ENCODE measurements at regions not wholly inside any gene's neighbourhood (a gene's known extent, or its start where the extent isn't known, plus 50 kb on each side); places are given as distances from the start of the nearest gene placed in this dataset.

DNA sequence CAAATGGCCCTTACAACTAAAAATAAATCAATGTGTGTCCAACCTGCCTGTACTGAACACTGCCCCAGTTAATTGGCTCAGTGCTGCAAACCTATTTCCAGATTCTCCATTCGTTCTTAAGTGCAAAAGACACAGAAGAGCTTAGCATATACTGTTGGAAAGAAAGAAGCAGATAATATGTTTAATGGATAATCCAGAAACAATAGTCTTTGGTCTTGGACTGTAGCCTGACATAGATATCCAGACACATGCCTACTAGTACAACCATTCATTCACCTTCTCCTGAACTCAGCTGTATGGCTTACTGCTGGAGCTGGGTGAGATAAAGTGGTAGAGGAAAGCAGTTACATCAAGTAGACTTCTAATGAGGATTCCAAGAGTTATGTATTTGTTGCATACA lies 77.0 kb downstream of the LUZP4 start:
- TF ChIP-seq, protein P1, sequence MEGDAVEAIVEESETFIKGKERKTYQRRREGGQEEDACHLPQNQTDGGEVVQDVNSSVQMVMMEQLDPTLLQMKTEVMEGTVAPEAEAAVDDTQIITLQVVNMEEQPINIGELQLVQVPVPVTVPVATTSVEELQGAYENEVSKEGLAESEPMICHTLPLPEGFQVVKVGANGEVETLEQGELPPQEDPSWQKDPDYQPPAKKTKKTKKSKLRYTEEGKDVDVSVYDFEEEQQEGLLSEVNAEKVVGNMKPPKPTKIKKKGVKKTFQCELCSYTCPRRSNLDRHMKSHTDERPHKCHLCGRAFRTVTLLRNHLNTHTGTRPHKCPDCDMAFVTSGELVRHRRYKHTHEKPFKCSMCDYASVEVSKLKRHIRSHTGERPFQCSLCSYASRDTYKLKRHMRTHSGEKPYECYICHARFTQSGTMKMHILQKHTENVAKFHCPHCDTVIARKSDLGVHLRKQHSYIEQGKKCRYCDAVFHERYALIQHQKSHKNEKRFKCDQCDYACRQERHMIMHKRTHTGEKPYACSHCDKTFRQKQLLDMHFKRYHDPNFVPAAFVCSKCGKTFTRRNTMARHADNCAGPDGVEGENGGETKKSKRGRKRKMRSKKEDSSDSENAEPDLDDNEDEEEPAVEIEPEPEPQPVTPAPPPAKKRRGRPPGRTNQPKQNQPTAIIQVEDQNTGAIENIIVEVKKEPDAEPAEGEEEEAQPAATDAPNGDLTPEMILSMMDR (conservative IDR thresholded peaks at IDR 0.05; ENCODE audit: low read depth) = no peak
- CTCF ChIA-PET = no interaction called here
- no peak overlapping the region for H3K27ac ChIP-seq
- POLR2A ChIA-PET (ENCODE audit: low non-redundant PET) = no interaction called here
- no peak for DNase-seq (ENCODE audit: low spot score)

DNA sequence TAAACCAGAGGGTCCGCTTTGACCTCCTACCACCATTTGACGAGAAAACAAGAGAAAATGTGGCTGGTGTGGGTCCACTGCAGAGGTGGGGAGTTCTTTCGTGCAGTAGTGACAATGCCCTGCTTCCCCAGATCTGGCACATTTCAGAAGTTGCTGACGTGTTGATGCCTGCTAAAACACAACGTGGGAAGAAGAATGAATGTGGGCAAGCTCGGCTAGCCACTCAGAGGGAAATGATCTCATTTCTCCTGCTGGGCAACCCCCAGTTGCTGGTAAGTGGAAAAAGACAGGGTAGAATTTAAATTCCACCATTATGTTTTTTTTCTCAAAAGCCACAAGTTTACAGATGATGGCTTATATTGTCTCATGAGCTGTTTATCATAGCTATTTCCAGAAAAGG lies 77.9 kb downstream of the LUZP4 start:
- ChIA-PET CTCF (interaction anchor here (0.5 kb wide), 1 partner anchor 1168 kb away, joined by 3 read pairs; no protein-coding TSS in a partner anchor), POLR2A (ENCODE audit: low non-redundant PET) (no interaction called here)
- TF ChIP-seq, protein P1 (conservative IDR thresholded peaks at IDR 0.05; ENCODE audit: low read depth) = no peak
- no peak overlapping the region for H3K27ac ChIP-seq
- DNase-seq (ENCODE audit: low spot score) = peak; percentile 8

DNA sequence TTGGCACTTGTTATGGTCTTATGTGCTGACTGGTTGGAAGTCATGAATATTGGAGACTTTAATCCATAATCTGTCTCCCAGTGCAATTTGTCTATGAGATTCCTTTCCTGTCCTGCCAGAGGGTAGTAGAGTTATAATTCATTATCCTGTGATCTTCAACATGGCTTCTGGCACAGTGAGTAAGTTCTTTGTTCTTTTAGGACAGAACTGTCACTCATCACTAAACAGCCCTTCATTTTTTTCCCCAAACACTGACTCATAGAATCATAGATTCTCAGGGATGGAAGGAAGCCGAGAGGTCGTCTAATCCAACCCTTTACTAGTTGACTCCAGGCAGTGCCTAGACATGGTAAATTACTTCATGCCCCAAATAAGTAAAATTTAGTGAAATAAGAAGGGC lies 78.4 kb downstream of the LUZP4 start:
- TF ChIP-seq, protein P1 (conservative IDR thresholded peaks at IDR 0.05; ENCODE audit: low read depth) = no peak
- CTCF ChIA-PET = interaction anchor here (0.5 to 0.7 kb wide), 2 partner anchors 27 to 1167 kb away, joined by 3 to 5 read pairs; no protein-coding TSS in a partner anchor
- no peak overlapping the region for H3K27ac ChIP-seq
- POLR2A ChIA-PET (ENCODE audit: low non-redundant PET) = no interaction called here
- no peak for DNase-seq (ENCODE audit: low spot score)

DNA sequence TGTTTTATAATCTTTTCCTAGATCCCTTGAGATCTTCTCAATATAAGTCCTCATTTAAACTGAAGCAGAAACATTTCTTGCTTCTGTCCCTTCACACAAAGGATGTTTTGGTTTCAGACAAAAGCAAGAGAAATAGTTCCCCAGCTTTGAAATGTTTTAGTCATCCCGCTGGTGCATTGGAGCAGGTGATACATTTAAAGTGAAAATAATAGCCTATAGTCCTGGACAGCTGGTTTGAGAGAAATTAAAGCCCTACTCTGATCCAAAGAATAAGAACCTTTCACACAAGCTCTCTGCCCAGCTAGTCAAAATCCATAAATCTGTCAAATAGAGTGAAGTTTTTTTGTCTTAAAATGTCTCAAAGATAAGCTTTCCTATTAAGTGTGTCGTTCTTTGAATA lies 79.4 kb downstream of the LUZP4 start:
- CTCF ChIA-PET = interaction anchor here (0.6 to 0.7 kb wide), 2 partner anchors 26 to 701 kb away, joined by 5 read pairs; no protein-coding TSS in a partner anchor
- POLR2A ChIA-PET (ENCODE audit: low non-redundant PET) = no interaction called here
- TF ChIP-seq, protein P1 (conservative IDR thresholded peaks at IDR 0.05; ENCODE audit: low read depth) = no peak
- H3K27ac ChIP-seq = no peak overlapping the region
- no peak for DNase-seq (ENCODE audit: low spot score)

DNA sequence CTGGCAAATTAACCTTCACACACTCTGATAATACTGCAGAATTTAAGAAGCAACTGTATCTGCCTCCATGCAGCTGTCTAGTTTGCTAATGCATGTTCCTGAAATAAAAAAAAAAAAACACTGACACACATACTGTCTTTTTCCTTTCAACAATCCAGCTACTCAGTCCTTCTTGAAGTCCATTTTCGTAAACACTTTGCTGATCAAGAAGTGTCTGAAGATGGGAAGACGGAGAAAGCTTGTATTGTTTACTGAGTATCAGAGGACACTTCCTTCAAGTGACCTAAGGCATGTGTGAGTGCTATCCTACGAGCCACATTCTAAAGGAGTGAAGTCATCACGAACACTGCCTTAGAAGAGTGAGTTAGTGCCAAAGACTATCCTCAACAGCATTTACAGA lies 82.6 kb downstream of the LUZP4 start:
- CTCF ChIA-PET = no interaction called here
- POLR2A ChIA-PET (ENCODE audit: low non-redundant PET) = no interaction called here

DNA sequence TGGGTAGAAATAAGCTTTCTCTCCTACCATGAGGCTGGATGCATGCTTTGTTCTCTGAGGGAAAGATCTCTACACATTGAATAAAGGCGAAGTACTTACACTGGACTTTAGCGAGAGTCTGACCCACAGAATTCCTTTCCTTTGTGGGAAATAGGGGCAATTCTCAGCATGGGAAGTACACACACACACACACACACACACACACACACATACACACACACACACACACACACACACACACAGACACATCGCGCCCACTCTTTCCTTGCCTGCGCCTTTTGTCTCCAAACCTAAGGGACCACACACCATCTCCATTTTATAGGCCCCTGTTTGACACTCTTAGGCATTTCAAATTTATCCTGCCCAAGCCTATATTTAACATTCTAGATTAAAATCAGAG lies 83.8 kb downstream of the LUZP4 start:
- POLR2A ChIA-PET (ENCODE audit: low non-redundant PET) = no interaction called here
- CTCF ChIA-PET = no interaction called here
- TF ChIP-seq, protein P1 (conservative IDR thresholded peaks at IDR 0.05; ENCODE audit: low read depth) = no peak
- DNase-seq (ENCODE audit: low spot score) = no peak
- no peak overlapping the region for H3K27ac ChIP-seq

More for the DNA sequence above, 82.6 kb downstream of the LUZP4 start:
- no peak overlapping the region for H3K27ac ChIP-seq
- DNase-seq (ENCODE audit: low spot score) = peak; percentile 22
- TF ChIP-seq, protein P1 (conservative IDR thresholded peaks at IDR 0.05; ENCODE audit: low read depth) = no peak

DNA sequence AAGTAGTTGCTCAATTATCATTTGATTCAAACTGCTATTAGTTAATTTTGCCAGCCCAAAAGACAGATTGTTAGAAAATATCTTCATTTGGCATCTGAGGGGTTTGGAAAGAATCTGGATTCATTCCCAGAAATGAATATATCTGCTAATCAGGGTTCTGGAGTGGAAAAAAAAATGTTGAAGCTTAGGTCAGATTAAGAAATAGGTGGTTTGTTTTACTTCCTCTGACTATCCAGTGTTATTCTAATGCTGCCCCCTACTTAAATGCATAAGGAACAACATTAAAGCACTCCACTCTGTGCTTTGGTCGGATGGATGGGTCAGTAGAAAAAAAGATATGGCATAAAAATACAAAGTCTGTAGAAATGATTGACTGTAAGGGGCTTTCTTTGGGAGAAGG lies 89.0 kb downstream of the LUZP4 start:
- DNase-seq (ENCODE audit: low spot score) = no peak
- no peak overlapping the region for H3K27ac ChIP-seq
- TF ChIP-seq, protein P1 (conservative IDR thresholded peaks at IDR 0.05; ENCODE audit: low read depth) = no peak
- CTCF ChIA-PET = no interaction called here
- POLR2A ChIA-PET (ENCODE audit: low non-redundant PET) = no interaction called here
